ENCODE measurements at regions not wholly inside any gene's neighbourhood (a gene's known extent, or its start where the extent isn't known, plus 50 kb on each side); places are given as distances from the start of the nearest gene placed in this dataset.

DNA sequence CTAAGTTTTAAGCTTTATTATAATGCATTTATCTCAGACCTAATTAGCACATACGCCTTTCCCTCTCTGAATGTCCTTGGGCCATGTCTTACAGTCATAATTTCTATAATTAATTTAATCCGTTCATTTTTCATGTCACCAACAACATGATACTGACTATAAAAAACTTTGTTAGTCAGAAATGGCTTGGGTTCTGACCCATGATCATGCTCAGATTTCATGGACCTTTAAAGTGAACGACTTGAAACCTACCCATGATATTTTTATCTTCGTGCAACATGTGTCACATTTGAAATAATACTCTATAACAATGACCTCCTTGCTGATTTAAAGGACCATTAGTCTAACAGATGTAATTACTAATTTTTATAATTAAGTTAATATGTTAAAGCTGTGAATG lies 1033.8 kb downstream of the DIPK2A start:
- WGBS, result 76% methylated on average over 4 of the region's 4 CpGs
- H3K27me3 ChIP-seq (ENCODE audit: control insufficient read depth in 4 of 4, insufficient read depth in 4 of 4, low read length in 3 of 4), result no peaks in the 10 kb centered on the region
- H3K36me3 ChIP-seq (ENCODE audit: control insufficient read depth in 4 of 4, insufficient read depth in 3 of 4, low read depth in 1 of 4, low read length in 3 of 4), result no peaks in the 10 kb centered on the region
- no peak for DNase-seq (ENCODE audit: low spot score)
- H3K9ac ChIP-seq (ENCODE audit: low read depth in 1 of 2, low read length in 2 of 2), result no peak overlapping the region
- TF ChIP-seq EGR1 (IDR thresholded peaks at IDR 0.05; ENCODE audit: low read depth in 2 of 2) (no peak), FOXA2 (IDR thresholded peaks at IDR 0.05) (no peak), FOXA1 (IDR thresholded peaks at IDR 0.05) (no peak), GABPA (IDR thresholded peaks at IDR 0.05 in 1 of 2, conservative IDR thresholded peaks at IDR 0.05 in 1 of 2) (no peak), NR2F2 (IDR thresholded peaks at IDR 0.05) (no peak), RAD21 (IDR thresholded peaks at IDR 0.05) (no peak), RXRA (IDR thresholded peaks at IDR 0.05) (no peak), YY1 (IDR thresholded peaks at IDR 0.05) (no peak)
- TF ChIP-seq, protein P1, sequence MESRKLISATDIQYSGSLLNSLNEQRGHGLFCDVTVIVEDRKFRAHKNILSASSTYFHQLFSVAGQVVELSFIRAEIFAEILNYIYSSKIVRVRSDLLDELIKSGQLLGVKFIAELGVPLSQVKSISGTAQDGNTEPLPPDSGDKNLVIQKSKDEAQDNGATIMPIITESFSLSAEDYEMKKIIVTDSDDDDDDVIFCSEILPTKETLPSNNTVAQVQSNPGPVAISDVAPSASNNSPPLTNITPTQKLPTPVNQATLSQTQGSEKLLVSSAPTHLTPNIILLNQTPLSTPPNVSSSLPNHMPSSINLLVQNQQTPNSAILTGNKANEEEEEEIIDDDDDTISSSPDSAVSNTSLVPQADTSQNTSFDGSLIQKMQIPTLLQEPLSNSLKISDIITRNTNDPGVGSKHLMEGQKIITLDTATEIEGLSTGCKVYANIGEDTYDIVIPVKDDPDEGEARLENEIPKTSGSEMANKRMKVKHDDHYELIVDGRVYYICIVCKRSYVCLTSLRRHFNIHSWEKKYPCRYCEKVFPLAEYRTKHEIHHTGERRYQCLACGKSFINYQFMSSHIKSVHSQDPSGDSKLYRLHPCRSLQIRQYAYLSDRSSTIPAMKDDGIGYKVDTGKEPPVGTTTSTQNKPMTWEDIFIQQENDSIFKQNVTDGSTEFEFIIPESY (IDR thresholded peaks at IDR 0.05), result no peak
- TF ChIP-seq, protein P2, sequence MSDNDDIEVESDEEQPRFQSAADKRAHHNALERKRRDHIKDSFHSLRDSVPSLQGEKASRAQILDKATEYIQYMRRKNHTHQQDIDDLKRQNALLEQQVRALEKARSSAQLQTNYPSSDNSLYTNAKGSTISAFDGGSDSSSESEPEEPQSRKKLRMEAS (IDR thresholded peaks at IDR 0.05), result no peak
- TF ChIP-seq, protein P3, sequence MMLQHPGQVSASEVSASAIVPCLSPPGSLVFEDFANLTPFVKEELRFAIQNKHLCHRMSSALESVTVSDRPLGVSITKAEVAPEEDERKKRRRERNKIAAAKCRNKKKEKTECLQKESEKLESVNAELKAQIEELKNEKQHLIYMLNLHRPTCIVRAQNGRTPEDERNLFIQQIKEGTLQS (IDR thresholded peaks at IDR 0.05), result no peak
- TF ChIP-seq, protein P4, sequence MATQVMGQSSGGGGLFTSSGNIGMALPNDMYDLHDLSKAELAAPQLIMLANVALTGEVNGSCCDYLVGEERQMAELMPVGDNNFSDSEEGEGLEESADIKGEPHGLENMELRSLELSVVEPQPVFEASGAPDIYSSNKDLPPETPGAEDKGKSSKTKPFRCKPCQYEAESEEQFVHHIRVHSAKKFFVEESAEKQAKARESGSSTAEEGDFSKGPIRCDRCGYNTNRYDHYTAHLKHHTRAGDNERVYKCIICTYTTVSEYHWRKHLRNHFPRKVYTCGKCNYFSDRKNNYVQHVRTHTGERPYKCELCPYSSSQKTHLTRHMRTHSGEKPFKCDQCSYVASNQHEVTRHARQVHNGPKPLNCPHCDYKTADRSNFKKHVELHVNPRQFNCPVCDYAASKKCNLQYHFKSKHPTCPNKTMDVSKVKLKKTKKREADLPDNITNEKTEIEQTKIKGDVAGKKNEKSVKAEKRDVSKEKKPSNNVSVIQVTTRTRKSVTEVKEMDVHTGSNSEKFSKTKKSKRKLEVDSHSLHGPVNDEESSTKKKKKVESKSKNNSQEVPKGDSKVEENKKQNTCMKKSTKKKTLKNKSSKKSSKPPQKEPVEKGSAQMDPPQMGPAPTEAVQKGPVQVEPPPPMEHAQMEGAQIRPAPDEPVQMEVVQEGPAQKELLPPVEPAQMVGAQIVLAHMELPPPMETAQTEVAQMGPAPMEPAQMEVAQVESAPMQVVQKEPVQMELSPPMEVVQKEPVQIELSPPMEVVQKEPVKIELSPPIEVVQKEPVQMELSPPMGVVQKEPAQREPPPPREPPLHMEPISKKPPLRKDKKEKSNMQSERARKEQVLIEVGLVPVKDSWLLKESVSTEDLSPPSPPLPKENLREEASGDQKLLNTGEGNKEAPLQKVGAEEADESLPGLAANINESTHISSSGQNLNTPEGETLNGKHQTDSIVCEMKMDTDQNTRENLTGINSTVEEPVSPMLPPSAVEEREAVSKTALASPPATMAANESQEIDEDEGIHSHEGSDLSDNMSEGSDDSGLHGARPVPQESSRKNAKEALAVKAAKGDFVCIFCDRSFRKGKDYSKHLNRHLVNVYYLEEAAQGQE (IDR thresholded peaks at IDR 0.05), result no peak
- H3K27ac ChIP-seq (ENCODE audit: low read depth in 1 of 2, low read length in 2 of 2), result no peak overlapping the region
- no peak overlapping the region for H3K4me3 ChIP-seq (ENCODE audit: low read depth in 1 of 3, low read length in 3 of 3)
- H3K9me3 ChIP-seq (ENCODE audit: control insufficient read depth in 4 of 4, low read length in 3 of 4), result peaks cover 0 to 5% (median 1%) of the 10 kb centered on the region in 4 donors
- H3K4me1 ChIP-seq (ENCODE audit: control insufficient read depth in 4 of 4, insufficient read depth in 4 of 4, low read length in 3 of 4), result no peaks in the 10 kb centered on the region

DNA sequence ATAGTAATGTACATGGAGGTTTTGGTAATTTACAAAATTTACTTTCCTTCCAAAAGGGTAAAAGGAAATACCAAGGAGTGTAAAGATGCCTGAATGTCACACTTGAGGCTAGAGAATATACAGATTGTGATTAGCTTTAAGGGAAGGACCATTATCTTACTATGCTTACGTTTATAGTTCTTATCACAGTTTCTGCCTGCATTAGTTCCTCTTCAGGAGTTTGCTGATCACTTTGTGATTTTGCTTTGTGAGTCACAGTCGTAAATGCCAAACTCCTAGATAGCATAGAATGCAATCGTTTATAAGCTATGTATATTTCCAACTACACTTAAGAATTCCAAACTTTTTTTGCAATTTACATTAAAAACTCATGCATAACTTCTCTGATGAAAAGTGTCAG lies 1034.6 kb downstream of the DIPK2A start:
- DNase-seq (ENCODE audit: low spot score), result no peak
- no peaks in the 10 kb centered on the region for H3K36me3 ChIP-seq (ENCODE audit: control insufficient read depth in 4 of 4, insufficient read depth in 3 of 4, low read depth in 1 of 4, low read length in 3 of 4)
- peaks cover 0 to 3% (median under 1%) of the 10 kb centered on the region in 4 donors for H3K9me3 ChIP-seq (ENCODE audit: control insufficient read depth in 4 of 4, low read length in 3 of 4)
- TF ChIP-seq RAD21 (IDR thresholded peaks at IDR 0.05), result no peak
- H3K27ac ChIP-seq (ENCODE audit: low read depth in 1 of 2, low read length in 2 of 2), result no peak overlapping the region
- no peak overlapping the region for H3K4me3 ChIP-seq (ENCODE audit: low read depth in 1 of 3, low read length in 3 of 3)
- 22% methylated on average over 3 of the region's 3 CpGs for WGBS
- no peak overlapping the region for H3K9ac ChIP-seq (ENCODE audit: low read depth in 1 of 2, low read length in 2 of 2)
- H3K27me3 ChIP-seq (ENCODE audit: control insufficient read depth in 4 of 4, insufficient read depth in 4 of 4, low read length in 3 of 4), result no peaks in the 10 kb centered on the region
- no peaks in the 10 kb centered on the region for H3K4me1 ChIP-seq (ENCODE audit: control insufficient read depth in 4 of 4, insufficient read depth in 4 of 4, low read length in 3 of 4)

DNA sequence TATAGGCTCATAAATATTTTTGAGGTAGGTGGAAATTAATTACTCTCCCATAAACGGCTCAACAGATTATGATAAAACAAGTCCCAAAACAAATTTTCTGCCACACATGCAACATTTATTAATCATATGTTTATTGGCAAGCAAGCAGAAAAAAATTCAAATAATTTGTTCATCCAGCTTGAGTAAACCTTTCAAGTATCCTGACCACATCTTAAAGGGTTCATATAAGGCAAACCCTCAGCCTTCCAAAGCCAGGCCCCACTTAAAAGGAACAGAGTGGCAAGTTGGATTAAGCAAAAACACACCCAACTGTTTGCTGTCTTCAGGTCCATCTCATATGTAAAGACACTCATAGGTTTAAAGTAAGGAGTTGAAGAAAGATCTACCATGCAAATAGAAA lies 1042.3 kb downstream of the DIPK2A start:
- Histone ChIP-seq H3K4me3 (ENCODE audit: low read depth in 1 of 3, low read length in 3 of 3) (no peak overlapping the region), H3K36me3 (ENCODE audit: control insufficient read depth in 4 of 4, insufficient read depth in 3 of 4, low read depth in 1 of 4, low read length in 3 of 4) (no peaks in the 10 kb centered on the region), H3K9me3 (ENCODE audit: control insufficient read depth in 4 of 4, low read length in 3 of 4) (no peaks in the 10 kb centered on the region), H3K27me3 (ENCODE audit: control insufficient read depth in 4 of 4, insufficient read depth in 4 of 4, low read length in 3 of 4) (no peaks in the 10 kb centered on the region), H3K27ac (ENCODE audit: low read depth in 1 of 2, low read length in 2 of 2) (no peak overlapping the region), H3K4me1 (ENCODE audit: control insufficient read depth in 4 of 4, insufficient read depth in 4 of 4, low read length in 3 of 4) (no peaks in the 10 kb centered on the region), H3K9ac (ENCODE audit: low read depth in 1 of 2, low read length in 2 of 2) (no peak overlapping the region)
- no peak for DNase-seq (ENCODE audit: low spot score)
- TF ChIP-seq SP1 (IDR thresholded peaks at IDR 0.05), result no peak
- TF ChIP-seq, protein P5, sequence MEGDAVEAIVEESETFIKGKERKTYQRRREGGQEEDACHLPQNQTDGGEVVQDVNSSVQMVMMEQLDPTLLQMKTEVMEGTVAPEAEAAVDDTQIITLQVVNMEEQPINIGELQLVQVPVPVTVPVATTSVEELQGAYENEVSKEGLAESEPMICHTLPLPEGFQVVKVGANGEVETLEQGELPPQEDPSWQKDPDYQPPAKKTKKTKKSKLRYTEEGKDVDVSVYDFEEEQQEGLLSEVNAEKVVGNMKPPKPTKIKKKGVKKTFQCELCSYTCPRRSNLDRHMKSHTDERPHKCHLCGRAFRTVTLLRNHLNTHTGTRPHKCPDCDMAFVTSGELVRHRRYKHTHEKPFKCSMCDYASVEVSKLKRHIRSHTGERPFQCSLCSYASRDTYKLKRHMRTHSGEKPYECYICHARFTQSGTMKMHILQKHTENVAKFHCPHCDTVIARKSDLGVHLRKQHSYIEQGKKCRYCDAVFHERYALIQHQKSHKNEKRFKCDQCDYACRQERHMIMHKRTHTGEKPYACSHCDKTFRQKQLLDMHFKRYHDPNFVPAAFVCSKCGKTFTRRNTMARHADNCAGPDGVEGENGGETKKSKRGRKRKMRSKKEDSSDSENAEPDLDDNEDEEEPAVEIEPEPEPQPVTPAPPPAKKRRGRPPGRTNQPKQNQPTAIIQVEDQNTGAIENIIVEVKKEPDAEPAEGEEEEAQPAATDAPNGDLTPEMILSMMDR (IDR thresholded peaks at IDR 0.05; ENCODE audit: low read depth, low read length, missing input control), result no peak
- no peak for TF ChIP-seq NR2F2 (IDR thresholded peaks at IDR 0.05)
- TF ChIP-seq, protein P1 (IDR thresholded peaks at IDR 0.05), result no peak
- TF ChIP-seq FOXA2 (IDR thresholded peaks at IDR 0.05), result no peak
- no peak for TF ChIP-seq YY1 (IDR thresholded peaks at IDR 0.05)
- no peak for TF ChIP-seq EGR1 (IDR thresholded peaks at IDR 0.05; ENCODE audit: low read depth in 2 of 2)
- no peak for TF ChIP-seq FOXA1 (IDR thresholded peaks at IDR 0.05)
- no peak for TF ChIP-seq HNF4A (conservative IDR thresholded peaks at IDR 0.05)
- 74% methylated on average over 1 of the region's 1 CpG for WGBS
